Duodenal mucosa (tissue), 2 donors: ENCODE measurements at regions not wholly inside any gene's neighbourhood (a gene's known extent, or its start where the extent isn't known, plus 50 kb on each side); places are given as distances from the start of the nearest gene placed in this dataset.

ENCODE experiments used
- H3K27ac ChIP-seq: one replicate; pipeline ENCODE4 v1.7.0; 2013; ENCODE audit warnings: low read depth, low read length
- H3K27me3 ChIP-seq, 2 donors: one replicate each; pipeline ENCODE4 v1.7.0; 2013; ENCODE audit warnings: low read length in 2 of 2, control low read depth in 1 of 2; ENCODE audit not compliant: insufficient read depth in 2 of 2, control insufficient read depth in 1 of 2
- H3K36me3 ChIP-seq, 2 donors: one replicate each; pipeline ENCODE4 v1.7.0; 2013; ENCODE audit warnings: low read length in 2 of 2, control low read depth in 1 of 2; ENCODE audit not compliant: insufficient read depth in 2 of 2, control insufficient read depth in 1 of 2
- H3K4me1 ChIP-seq, 2 donors: one replicate each; pipeline ENCODE4 v1.7.0; 2013; ENCODE audit warnings: low read length in 2 of 2, control low read depth in 1 of 2; ENCODE audit not compliant: insufficient read depth in 2 of 2, control insufficient read depth in 1 of 2
- H3K4me3 ChIP-seq, 2 donors: one replicate each; pipeline ENCODE4 v1.7.0; 2013; ENCODE audit warnings: low read length in 2 of 2, low read depth in 1 of 2
- H3K9ac ChIP-seq, 2 donors: one replicate each; pipeline ENCODE4 v1.7.0; 2013; ENCODE audit warnings: low read length in 2 of 2, low read depth in 1 of 2
- H3K9me3 ChIP-seq, 2 donors: one replicate each; pipeline ENCODE4 v1.7.0; 2013; ENCODE audit warnings: low read length in 2 of 2, control low read depth in 1 of 2; ENCODE audit not compliant: control insufficient read depth in 1 of 2

- Histone ChIP-seq H3K27ac (no peak overlapping the region), H3K4me3 (no peak overlapping the region), H3K27me3 (no peaks in the 10 kb centered on the region), H3K4me1 (no peaks in the 10 kb centered on the region), H3K9ac (no peak overlapping the region), H3K9me3 (no peaks in the 10 kb centered on the region), H3K36me3 (no peaks in the 10 kb centered on the region)
These were observed 558.1 kb downstream of the NR2F1-AS1 start for GRCh38 chr5:93022796-93023447.

DNA sequence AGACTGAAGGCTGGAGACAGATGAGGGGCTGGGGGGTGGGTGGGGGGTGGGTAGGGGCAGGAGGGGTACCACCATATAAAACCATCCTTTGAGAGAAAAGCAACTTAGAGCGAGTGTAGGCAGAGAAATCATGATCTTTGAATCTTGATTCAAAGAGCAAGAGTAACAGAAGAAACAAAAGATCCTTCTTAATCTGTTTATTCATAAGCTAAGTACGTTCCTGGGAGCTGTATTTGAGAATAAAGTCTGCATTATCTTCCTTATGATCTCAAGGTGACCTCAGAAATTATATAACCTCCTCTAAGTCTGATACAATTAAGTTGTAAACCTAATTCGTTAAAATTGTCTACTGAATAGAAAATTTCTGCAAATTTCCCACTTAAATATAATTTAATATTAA is 558.8 kb downstream of the NR2F1-AS1 start:
- H3K9ac ChIP-seq, result no peak overlapping the region
- H3K4me3 ChIP-seq, result no peak overlapping the region
- H3K36me3 ChIP-seq, result no peaks in the 10 kb centered on the region
- H3K9me3 ChIP-seq, result no peaks in the 10 kb centered on the region
- no peak overlapping the region for H3K27ac ChIP-seq
- H3K27me3 ChIP-seq, result no peaks in the 10 kb centered on the region
- H3K4me1 ChIP-seq, result no peaks in the 10 kb centered on the region

GRCh38 chr5:93019896-93020295 is 561.1 kb downstream of the NR2F1-AS1 start:
- Histone ChIP-seq H3K4me3 (no peak overlapping the region), H3K27me3 (no peaks in the 10 kb centered on the region), H3K36me3 (no peaks in the 10 kb centered on the region), H3K27ac (no peak overlapping the region), H3K9ac (no peak overlapping the region), H3K9me3 (no peaks in the 10 kb centered on the region), H3K4me1 (no peaks in the 10 kb centered on the region)

- Histone ChIP-seq H3K27ac (no peak overlapping the region), H3K27me3 (no peaks in the 10 kb centered on the region), H3K4me3 (no peak overlapping the region), H3K9me3 (no peaks in the 10 kb centered on the region), H3K4me1 (no peaks in the 10 kb centered on the region), H3K9ac (no peak overlapping the region), H3K36me3 (no peaks in the 10 kb centered on the region)
These were observed 562.6 kb downstream of the NR2F1-AS1 start for GRCh38 chr5:93018461-93018860.

- H3K9ac ChIP-seq, result no peak overlapping the region
- no peaks in the 10 kb centered on the region for H3K36me3 ChIP-seq
- H3K9me3 ChIP-seq, result no peaks in the 10 kb centered on the region
These were observed 563.2 kb downstream of the NR2F1-AS1 start for GRCh38 chr5:93017849-93018248.

GRCh38 chr5:93017376-93017775 is 563.6 kb downstream of the NR2F1-AS1 start:
- Histone ChIP-seq H3K27me3 (no peaks in the 10 kb centered on the region), H3K9ac (no peak overlapping the region), H3K36me3 (no peaks in the 10 kb centered on the region), H3K4me3 (no peak overlapping the region), H3K9me3 (no peaks in the 10 kb centered on the region), H3K27ac (no peak overlapping the region), H3K4me1 (no peaks in the 10 kb centered on the region)

More at GRCh38 chr5:93017849-93018248, 563.2 kb downstream of the NR2F1-AS1 start:
- no peak overlapping the region for H3K27ac ChIP-seq
- no peak overlapping the region for H3K4me3 ChIP-seq
- no peaks in the 10 kb centered on the region for H3K27me3 ChIP-seq
- no peaks in the 10 kb centered on the region for H3K4me1 ChIP-seq

DNA sequence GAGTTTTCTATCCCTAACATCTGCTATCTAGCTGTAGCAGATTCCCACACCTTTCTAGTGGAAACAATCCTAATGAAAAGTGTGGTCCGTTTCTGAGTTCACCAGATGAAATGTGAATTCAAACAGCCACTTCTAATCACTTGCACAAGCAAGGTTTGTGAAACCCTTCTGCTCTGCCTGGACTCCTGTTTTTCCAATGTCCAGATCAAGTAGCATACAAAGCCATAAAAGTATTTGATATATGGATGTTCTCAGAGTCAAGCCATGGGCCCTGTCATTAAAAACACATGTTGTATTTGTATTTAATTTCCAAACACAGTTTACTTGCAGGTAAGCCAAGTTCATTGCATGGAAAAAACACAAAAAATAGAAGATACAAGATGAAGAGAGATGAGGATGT is 570.4 kb downstream of the NR2F1-AS1 start:
- H3K27me3 ChIP-seq, result no peaks in the 10 kb centered on the region
- no peaks in the 10 kb centered on the region for H3K36me3 ChIP-seq
- no peaks in the 10 kb centered on the region for H3K9me3 ChIP-seq
- H3K4me1 ChIP-seq, result no peaks in the 10 kb centered on the region
- no peak overlapping the region for H3K9ac ChIP-seq
- H3K27ac ChIP-seq, result no peak overlapping the region
- no peak overlapping the region for H3K4me3 ChIP-seq

DNA sequence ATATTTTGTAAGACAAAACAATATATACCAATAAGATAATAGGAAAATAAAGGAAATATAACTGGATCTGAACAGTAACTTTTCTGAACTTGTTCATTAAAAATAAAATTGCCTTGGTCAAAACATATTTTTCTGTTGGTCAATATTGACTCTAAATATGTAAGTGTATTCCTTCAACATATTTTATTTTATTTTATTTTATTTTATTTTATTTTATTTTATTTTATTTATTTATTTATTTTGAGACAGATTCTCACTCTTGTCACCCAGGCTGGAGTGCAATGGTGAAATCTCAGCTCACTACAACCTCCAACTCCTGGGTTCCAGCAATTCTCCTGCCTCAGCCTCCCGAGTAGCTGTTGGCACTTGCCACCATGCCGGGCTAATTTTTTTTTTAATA is 571.0 kb downstream of the NR2F1-AS1 start:
- Histone ChIP-seq H3K4me1 (no peaks in the 10 kb centered on the region), H3K27me3 (no peaks in the 10 kb centered on the region), H3K9me3 (no peaks in the 10 kb centered on the region), H3K9ac (no peak overlapping the region), H3K4me3 (no peak overlapping the region), H3K36me3 (no peaks in the 10 kb centered on the region), H3K27ac (no peak overlapping the region)

DNA sequence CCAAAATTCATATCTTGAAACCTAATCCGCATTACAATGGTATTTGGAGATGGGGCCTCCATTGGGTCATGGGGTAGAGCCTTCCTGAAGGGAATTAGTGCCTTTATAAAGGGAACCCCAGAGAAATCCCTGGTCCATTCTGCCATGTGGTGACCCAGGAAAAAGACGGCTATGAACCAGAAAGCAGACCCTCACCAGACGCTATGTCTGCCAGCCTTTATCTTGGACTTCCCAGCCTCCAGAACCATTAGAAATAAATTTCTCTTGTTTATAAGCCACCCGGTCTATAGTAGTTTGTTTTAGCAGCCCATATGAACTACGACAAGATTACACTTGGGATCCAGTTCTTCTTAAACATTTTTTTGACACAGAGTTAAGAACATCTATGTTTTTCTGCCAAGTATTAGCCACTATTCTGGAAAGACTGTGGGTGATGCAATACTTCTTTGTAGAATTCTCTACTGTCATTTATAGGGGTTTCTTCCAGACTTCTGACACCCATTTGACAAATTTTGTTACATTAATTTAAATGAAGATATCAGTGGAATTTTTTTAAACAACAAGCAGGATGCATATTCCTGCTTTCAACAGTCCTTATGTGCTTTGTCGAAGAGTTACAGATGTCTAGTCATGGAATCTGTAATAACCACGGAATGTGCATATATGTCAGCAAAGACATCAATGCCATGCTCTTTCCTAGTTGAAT is 572.4 kb downstream of the NR2F1-AS1 start:
- Histone ChIP-seq H3K4me1 (no peaks in the 10 kb centered on the region), H3K27me3 (no peaks in the 10 kb centered on the region), H3K27ac (no peak overlapping the region)

GRCh38 chr5:93006915-93007314 is 574.1 kb downstream of the NR2F1-AS1 start:
- Histone ChIP-seq H3K4me1 (no peaks in the 10 kb centered on the region), H3K4me3 (no peak overlapping the region), H3K9ac (no peak overlapping the region), H3K27ac (no peak overlapping the region), H3K9me3 (no peaks in the 10 kb centered on the region), H3K36me3 (no peaks in the 10 kb centered on the region), H3K27me3 (no peaks in the 10 kb centered on the region)

More for the DNA sequence above, 572.4 kb downstream of the NR2F1-AS1 start:
- no peaks in the 10 kb centered on the region for H3K9me3 ChIP-seq
- H3K9ac ChIP-seq, result no peak overlapping the region
- no peak overlapping the region for H3K4me3 ChIP-seq
- H3K36me3 ChIP-seq, result no peaks in the 10 kb centered on the region
